ENCODE measurements at regions not wholly inside any gene's neighbourhood (a gene's known extent, or its start where the extent isn't known, plus 50 kb on each side); places are given as distances from the start of the nearest gene placed in this dataset.
"Not testable (repeated sequence)": the region's sequence is repeated elsewhere in the genome, so short reads cannot be mapped to it uniquely, and the experiment has no call there.

- DNase-seq = peak; percentile 75
Measured at GRCh38 chr6:114739656-114740055, 396.8 kb upstream of the HS3ST5 start.

GRCh38 chr6:114735025-114735735, 392.4 kb upstream of the HS3ST5 start:
- DNase-seq = no peak

GRCh38 chr6:114733596-114733995, 390.8 kb upstream of the HS3ST5 start:
- no peak for DNase-seq

GRCh38 chr6:114718716-114719270, 376.0 kb upstream of the HS3ST5 start:
- no peak for DNase-seq

GRCh38 chr6:114718186-114718585, 375.4 kb upstream of the HS3ST5 start:
- DNase-seq = no peak

GRCh38 chr6:114714836-114715507, 372.1 kb upstream of the HS3ST5 start:
- no peak for DNase-seq

GRCh38 chr6:114713690-114714089, 370.9 kb upstream of the HS3ST5 start:
- DNase-seq = no peak

- DNase-seq = no peak
Measured at GRCh38 chr6:114712129-114712662, 369.4 kb upstream of the HS3ST5 start.

GRCh38 chr6:114707081-114707620, 364.3 kb upstream of the HS3ST5 start:
- no peak for DNase-seq

GRCh38 chr6:114690625-114691024, 347.8 kb upstream of the HS3ST5 start:
- no peak for DNase-seq

- DNase-seq = no peak
Measured at GRCh38 chr6:114659513-114659912, 316.7 kb upstream of the HS3ST5 start.

GRCh38 chr6:114651611-114652010, 308.8 kb upstream of the HS3ST5 start:
- no peak for DNase-seq

- no peak for DNase-seq
Measured at GRCh38 chr6:114650891-114651290, 308.1 kb upstream of the HS3ST5 start.

- no peak for DNase-seq
Measured at GRCh38 chr6:114649298-114649697, 306.5 kb upstream of the HS3ST5 start.

- DNase-seq = no peak
Measured at GRCh38 chr6:114648847-114649246, 306.0 kb upstream of the HS3ST5 start.

- no peak for DNase-seq
Measured at GRCh38 chr6:114638341-114638740, 295.5 kb upstream of the HS3ST5 start.

GRCh38 chr6:114634016-114634415, 291.2 kb upstream of the HS3ST5 start:
- DNase-seq = no peak

GRCh38 chr6:114626226-114626625, 283.4 kb upstream of the HS3ST5 start:
- not testable (repeated sequence) for DNase-seq

- no peak for DNase-seq
Measured at GRCh38 chr6:114619621-114620200, 276.9 kb upstream of the HS3ST5 start.

GRCh38 chr6:114611696-114612095, 268.9 kb upstream of the HS3ST5 start:
- DNase-seq = no peak

GRCh38 chr6:114608091-114608490, 265.3 kb upstream of the HS3ST5 start:
- DNase-seq = no peak

GRCh38 chr6:114605656-114606055, 262.8 kb upstream of the HS3ST5 start:
- DNase-seq = no peak

GRCh38 chr6:114600381-114600780, 257.6 kb upstream of the HS3ST5 start:
- DNase-seq = no peak

Data from NCI-H2029 treated with DMSO at 0.1 percent for 48 hours (cell line).